Nucleus accumbens (tissue), 56 donors: ENCODE measurements at regions not wholly inside any gene's neighbourhood (a gene's known extent, or its start where the extent isn't known, plus 50 kb on each side); places are given as distances from the start of the nearest gene placed in this dataset.
"Not testable (repeated sequence)": the region's sequence is repeated elsewhere in the genome, so short reads cannot be mapped to it uniquely, and the experiment has no call there.

Experiments used
- DNase-seq, 56 donors: peaks; one replicate each; lab custom pipeline; 2025; lab: John Stamatoyannopoulos, UW

DNA sequence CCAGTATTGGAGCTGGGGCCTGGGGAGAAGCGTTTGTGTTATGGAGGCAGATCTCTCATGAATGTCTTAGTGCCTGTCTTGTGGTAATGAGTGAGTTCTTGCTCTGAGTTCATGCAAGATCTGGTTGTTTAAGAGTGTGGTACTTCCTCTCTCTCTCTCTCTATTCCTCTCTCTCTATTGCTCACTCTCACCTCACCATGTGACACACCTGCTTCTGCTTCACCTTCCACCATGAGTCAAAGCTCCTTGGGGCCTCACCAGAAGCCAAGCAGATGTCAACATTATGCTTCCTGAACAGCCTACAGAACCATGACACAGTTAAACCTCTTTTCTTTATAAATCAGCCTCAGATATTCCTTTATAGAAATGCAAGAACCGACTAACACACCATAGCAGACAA, 242.7 kb upstream of the ADRA1B start:
- DNase-seq, result no peak

DNA sequence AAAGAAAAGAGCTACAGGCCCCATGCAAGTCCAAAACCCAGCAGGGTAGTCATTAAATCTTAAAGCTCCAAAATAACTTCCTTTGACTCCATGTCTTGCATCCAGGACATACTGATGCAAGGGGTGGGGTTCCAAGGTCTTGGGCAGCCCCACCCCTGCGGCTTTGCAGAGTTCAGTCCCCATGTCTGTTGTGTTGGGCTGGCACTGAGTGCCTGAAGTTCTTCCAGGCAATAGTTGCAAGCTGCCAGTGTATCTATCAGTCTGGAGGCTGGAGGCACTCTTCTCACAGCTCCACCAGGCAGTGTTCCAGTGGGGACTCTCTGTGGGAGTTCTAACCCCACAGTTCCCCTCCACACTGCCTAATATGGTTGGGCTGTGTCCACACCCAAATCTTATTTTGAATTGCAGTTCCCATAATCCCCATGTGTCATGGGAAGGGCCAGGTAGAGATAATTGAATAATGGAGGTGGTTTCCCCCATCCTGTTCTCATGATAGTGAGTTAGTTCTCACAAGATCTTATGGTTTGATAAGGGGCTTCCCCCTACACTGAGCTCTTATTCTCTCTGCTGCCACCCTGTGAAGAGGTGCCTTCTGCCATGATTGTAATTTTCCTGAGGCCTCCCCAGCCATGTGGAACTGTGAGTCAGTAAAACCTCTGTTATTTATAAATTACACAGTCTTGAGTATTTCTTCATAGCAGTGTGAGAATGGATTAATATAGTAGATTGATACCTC, 237.5 kb upstream of the ADRA1B start:
- DNase-seq, result no peak

DNA sequence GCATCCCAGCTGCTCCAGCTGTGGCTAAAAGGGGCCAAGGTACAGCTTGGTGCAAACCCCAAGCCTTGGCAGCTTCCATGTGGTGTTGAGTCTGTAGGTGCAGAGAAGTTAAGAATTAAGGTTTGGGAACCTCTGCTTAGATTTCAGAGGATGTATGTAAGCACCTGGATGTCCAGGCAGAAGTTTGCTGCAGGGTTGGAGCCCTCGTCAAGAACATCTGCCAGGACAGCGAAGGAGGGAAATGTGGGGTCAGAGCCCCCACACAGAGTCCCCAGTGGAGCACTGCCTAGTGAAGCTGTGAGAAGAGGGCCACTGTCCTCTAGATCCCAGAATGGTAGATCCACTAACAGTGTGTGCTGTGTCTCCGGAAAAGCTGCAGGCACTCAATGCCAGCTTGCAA, 236.2 kb upstream of the ADRA1B start:
- DNase-seq, result no peak

- no peak for DNase-seq
These were observed 234.6 kb upstream of the ADRA1B start for GRCh38 chr5:159681661-159682060.

GRCh38 chr5:159682623-159683022, 233.7 kb upstream of the ADRA1B start:
- no peak for DNase-seq

- not testable (repeated sequence) for DNase-seq
These were observed 228.4 kb upstream of the ADRA1B start for GRCh38 chr5:159687892-159688291.

DNA sequence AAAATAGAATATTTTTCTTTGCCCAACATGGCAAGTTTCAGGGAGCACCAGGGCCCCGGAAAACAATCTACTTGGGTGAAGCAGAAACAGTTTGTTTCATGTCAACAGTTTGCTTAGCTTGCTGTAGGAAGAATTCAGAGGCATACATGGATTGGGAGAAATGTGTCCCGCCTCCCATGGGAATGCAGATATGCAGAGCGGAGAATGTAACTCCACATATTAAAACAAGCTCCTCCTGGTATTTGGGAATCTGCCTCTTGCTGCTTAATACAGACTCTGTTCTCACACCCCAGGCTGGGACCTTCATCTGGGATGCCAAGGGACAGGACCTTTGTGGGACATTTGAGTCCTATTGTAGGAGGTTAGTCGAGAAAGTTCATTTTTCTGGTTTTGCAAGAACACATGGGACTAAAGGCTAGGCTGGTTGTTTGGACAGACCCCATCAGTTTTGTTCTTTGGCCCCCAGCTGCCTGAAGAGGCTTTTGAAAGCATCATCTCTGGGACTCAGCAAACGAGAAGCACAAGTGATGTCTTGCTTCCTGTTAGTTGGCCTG, 220.5 kb upstream of the ADRA1B start:
- DNase-seq, result no peak

DNA sequence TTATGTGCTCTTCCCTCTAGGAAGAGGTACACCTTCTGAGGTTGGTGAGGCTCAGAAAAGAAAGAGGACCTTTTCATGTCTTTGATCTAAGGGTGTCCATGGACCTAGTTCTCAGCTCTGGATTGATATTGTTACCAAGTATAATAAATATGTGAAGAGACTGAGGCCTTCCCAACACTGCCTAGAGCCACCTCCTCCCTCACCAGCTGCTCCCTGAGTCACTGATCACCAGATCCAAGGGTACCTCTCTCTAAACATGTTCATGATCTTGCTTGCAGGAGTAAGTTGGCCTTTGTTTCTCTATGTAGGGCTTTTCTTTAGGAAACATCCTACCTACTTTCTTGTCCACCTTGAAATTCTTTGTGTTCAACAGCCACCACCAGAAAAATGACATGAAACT, 218.8 kb upstream of the ADRA1B start:
- no peak for DNase-seq

DNA sequence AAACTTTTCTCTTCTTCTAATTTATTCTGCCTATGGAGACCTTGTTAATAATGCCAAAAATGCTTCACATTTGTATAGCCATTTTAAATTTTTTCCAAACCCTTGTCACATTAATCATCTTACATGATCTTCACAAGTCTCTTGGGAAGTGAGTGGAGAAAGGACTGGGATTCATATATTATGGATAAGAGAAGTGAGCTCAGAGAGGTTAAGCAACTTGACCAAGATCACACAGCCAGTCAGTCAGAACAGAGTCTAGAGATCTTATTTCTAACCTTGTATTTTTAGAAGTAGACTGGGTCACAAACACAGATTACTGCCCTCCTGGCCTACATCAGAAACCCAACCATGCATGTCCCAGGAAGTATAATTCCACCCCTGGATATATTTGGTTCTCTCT, 218.0 kb upstream of the ADRA1B start:
- DNase-seq, result no peak

GRCh38 chr5:159700016-159700415, 216.3 kb upstream of the ADRA1B start:
- no peak for DNase-seq

DNA sequence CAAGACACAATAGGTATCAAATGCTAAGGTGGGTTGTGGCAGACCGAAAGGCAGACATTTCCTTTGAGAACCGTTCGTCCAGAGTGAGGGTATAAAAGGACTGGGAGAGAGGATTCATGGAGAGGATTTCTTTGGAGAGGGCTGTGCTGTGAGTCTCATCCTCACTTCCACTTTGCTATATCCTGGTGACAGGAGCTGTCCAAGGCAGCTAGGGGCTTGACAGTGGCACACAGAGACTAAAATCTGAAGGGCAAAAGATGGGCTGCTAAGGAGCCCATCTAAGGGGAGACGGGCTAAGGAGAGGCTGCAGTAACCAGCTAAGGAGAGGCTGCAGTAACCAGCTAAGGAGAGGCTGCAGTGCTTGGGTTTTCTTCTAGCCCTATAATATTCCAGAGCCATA, 214.0 kb upstream of the ADRA1B start:
- no peak for DNase-seq

DNA sequence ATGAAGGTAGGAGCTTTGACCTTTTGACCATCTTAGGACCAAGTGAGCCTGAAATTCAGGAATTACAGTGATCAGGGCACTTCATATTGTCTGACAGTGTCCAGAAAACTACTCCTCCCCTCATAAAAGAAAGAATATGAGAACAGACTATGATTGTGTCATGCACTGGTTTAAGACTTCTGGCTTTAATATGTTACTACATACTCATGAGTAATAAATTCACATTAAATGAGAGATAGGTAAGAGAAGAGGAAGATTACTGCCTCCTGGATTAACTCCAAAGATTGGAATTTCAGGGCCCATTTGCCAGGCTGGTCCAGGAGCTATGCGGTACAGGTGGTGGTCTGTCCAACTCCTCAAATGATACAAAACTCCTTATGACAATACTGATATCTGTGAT, 213.5 kb upstream of the ADRA1B start:
- no peak for DNase-seq

DNA sequence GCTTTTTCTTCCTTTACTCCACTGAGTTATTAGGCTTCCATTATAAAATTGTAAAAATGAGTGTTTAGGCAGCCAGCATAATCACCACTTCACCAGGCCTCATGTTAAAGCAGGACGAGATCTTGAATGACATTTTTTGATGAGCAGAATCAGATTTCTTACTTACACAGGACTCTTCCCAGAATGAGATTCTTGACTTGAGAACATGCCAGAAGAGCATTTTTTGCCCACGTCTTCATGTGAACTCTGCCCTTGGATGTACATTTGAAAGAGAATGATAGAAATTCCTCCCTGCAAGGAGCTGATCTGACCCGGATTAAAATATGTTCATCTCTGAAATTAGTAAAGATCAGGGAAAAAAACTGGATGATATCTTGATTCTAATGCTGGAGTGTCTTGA, 212.1 kb upstream of the ADRA1B start:
- no peak for DNase-seq

GRCh38 chr5:159705948-159706347, 210.3 kb upstream of the ADRA1B start:
- no peak for DNase-seq

DNA sequence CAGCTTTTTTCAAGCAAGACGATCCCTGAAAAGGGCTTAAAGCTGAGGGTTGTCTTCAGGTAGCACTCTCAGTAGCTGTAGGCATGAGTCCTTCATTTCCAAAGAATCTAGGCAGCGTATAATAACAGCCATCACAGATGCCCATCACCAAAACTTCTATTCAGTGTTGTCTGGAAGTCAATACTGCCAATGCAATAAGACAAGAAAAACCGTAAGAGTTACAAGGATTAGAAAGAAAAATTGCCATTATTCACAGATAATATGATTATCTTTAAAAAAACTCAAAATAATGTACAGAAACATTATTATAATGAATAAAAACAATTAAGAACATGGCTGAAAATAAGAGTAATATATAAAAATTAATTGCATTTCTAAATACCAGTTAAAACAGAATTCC, 208.2 kb upstream of the ADRA1B start:
- no peak for DNase-seq

DNA sequence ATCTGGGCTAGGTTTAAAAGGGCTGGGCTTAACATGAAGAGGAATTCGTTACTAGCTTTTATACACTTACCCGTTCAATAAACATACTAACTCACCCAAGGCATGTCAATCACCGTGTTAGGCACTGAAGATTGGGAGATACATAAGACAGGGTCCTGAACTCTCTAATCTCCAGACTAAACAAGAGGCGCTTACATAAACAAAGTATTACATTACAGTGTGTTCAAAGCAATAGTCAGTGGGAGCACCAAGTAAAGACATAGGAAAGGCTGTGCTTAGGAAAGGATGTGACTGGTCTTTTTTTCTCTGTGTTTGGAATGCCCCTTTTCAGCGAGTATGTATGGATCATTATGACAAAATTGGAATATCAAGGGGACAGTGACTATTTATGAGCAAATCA, 203.6 kb upstream of the ADRA1B start:
- no peak for DNase-seq

- no peak for DNase-seq
These were observed 203.0 kb upstream of the ADRA1B start for GRCh38 chr5:159713254-159713653.

GRCh38 chr5:159713773-159714172, 202.5 kb upstream of the ADRA1B start:
- no peak for DNase-seq

- no peak for DNase-seq
These were observed 190.8 kb upstream of the ADRA1B start for GRCh38 chr5:159725475-159725874.

DNA sequence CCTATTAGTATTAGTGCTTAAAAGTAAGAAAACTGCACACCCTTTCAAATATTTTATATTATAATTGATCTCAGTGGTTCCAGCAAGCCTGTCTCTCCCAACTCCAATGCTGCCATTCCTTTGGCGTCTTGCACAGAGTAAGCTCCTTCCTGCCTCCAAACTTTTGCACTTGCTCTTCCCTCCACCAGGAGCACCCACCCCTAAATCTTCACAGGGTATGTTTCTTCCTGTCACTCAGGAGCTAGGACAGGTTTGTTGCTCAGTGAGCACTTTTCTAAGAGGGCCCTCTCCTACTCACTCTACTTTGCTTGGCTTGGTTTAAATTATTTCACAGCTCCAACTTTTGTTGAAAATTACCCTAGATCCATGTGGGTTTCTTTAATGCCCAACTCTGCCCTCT, 189.1 kb upstream of the ADRA1B start:
- no peak for DNase-seq

DNA sequence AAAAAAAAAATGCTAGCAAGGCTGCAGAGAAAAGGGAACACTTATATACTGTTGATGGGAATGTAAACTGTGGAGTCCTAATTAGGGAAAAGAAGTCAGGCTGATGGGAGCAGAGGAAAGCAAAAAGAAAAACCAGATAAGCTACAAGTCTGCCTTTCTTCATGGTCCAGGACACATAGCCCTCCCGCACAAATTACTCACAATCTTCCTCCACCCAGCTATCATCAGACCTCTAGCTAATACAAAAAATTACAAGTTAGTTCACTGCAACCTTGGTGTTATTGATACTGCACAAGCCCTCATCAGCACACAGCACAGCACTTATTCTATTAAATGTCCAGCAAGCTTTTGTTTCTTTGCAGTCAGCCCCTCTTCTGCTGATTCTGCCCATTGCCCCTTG, 186.0 kb upstream of the ADRA1B start:
- no peak for DNase-seq

DNA sequence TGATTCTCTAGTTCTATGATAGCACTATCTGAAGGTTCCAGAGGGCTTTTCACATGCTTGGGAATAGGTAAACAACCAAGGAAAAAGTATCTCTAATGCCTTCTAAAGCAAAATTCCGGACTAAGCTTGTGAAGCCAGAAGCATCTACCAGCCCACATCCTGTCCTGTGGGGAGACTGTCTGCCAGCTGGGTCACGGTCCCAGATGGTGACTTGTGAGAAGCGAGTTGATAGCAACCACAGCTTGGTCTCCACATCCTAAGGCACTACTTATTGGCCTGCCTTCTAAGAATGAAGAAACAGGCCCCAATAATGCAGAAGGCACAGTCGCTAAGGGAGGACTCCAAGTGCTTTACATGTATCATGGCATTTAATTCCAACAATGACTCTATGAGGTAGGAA, 184.1 kb upstream of the ADRA1B start:
- DNase-seq, result no peak

DNA sequence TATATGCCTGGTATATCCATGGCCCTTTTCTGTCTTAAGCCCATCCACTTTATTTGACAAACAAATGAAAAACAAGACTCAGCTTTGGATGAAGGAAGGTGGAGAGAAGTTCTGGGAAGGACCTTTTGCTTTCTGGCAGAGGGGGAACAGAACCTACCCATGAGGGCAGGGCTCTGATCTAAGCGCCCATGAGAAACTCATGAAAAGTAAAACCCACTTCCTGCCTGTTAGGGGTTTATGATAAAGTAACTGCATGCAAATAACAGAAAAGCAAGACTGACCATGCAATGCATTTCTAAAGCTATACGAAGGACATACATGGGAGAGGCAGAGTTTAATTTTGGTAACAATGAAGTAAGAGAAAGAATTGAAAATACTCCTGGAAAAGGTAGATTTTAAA, 181.9 kb upstream of the ADRA1B start:
- DNase-seq, result no peak
